Endothelial cell of umbilical vein (primary cell): ENCODE measurements at regions not wholly inside any gene's neighbourhood (a gene's known extent, or its start where the extent isn't known, plus 50 kb on each side); places are given as distances from the start of the nearest gene placed in this dataset.

Source experiments
- BruUV-seq: library from RNA; stranded (reverse); fragments of 400-500 nt; replicated peaks from 2 replicates; lab custom pipeline; 2021; lab: Mats Ljungman, UMichigan
- CTCF ChIA-PET: fragments of 300-600, 350-600 bp; sonication (Branson Sonifier 250); formaldehyde crosslinking; loops from one replicate; lab custom pipeline; 2021; ENCODE audit warnings: antibody characterized with exemption, inconsistent platforms; lab: Charles Lee
- POLR2A ChIA-PET: fragments of 300-600, 350-600 bp; sonication (Branson Sonifier 250); formaldehyde crosslinking; loops from one replicate; lab custom pipeline; 2021; ENCODE audit warnings: antibody characterized with exemption, inconsistent platforms; lab: Charles Lee
- DNase-seq: peaks from one replicate; pipeline ENCODE4 v3.0.0-alpha.2; 2011; ENCODE audit warnings: low read depth, low spot score
- FAIRE-seq: peaks from 2 replicates; lab custom pipeline; 2011; peaks lifted over from hg19 to GRCh38; lab: Jason Lieb, UNC
- H2AFZ ChIP-seq: 2 replicates; pipeline ENCODE4 v1.6.0; 2012; ENCODE audit warnings: low read depth, low read length, control low read depth, inconsistent platforms
- H3K27ac ChIP-seq: 2 replicates; pipeline ENCODE4 v1.5.1; 2011; ENCODE audit warnings: low read depth, mild to moderate bottlenecking, control low read depth, low read length, moderate library complexity; ENCODE audit not compliant: insufficient read depth
- H3K27me3 ChIP-seq, 2 experiments: 2 replicates each; pipeline versions ENCODE4 v1.6.0 to v1.6.1; 2011; ENCODE audit warnings: low read length in 2 of 2, mixed read lengths in 1 of 2; ENCODE audit not compliant: control insufficient read depth in 2 of 2, insufficient read depth in 2 of 2
- H3K36me3 ChIP-seq, 2 experiments: 2 replicates in 1 of 2; 3 replicates in 1 of 2; pipeline ENCODE4 v1.5.1; 2011; ENCODE audit warnings: low read length in 2 of 2, mild to moderate bottlenecking in 1 of 2, moderate library complexity in 1 of 2; ENCODE audit not compliant: control insufficient read depth in 2 of 2, insufficient read depth in 2 of 2; ENCODE audit errors: extremely low read depth in 1 of 2
- H3K4me1 ChIP-seq: 3 replicates; pipeline ENCODE4 v1.5.1; 2011; ENCODE audit warnings: mild to moderate bottlenecking, low read length; ENCODE audit not compliant: control insufficient read depth, insufficient read depth; ENCODE audit errors: extremely low read depth
- H3K4me2 ChIP-seq: 2 replicates; pipeline ENCODE4 v1.6.1; 2011; ENCODE audit warnings: low read length, control low read depth, mixed read lengths; ENCODE audit not compliant: insufficient read depth
- H3K4me3 ChIP-seq, 3 experiments: fragments of 200-600 bp in 1 of 3; sonication (generic), shearing (Covaris generic) in 1 of 3; replicated peaks in 1 of 3; 2 replicates each; pipeline ENCODE4 v1.5.1; 2011 to 2016; ENCODE audit warnings: control low read depth in 3 of 3, low read length in 3 of 3, mild to moderate bottlenecking in 2 of 3, inconsistent platforms in 1 of 3, low read depth in 1 of 3, moderate library complexity in 1 of 3; ENCODE audit not compliant: insufficient read depth in 1 of 3
- H3K79me2 ChIP-seq: 2 replicates; pipeline ENCODE4 v1.6.0; 2012; ENCODE audit warnings: low read length, inconsistent platforms; ENCODE audit not compliant: control insufficient read depth, insufficient read depth
- H3K9ac ChIP-seq: replicated peaks from 2 replicates; pipeline ENCODE3; 2011; ENCODE audit warnings: low read length, control low read depth; ENCODE audit not compliant: insufficient read depth; ENCODE audit errors: extremely low read depth
- H3K9me1 ChIP-seq: replicated peaks from 3 replicates; pipeline ENCODE4 v1.6.0; 2011; ENCODE audit warnings: mild to moderate bottlenecking, low read length; ENCODE audit not compliant: control insufficient read depth, insufficient read depth; ENCODE audit errors: extremely low read depth
- H3K9me3 ChIP-seq: replicated peaks from 2 replicates; pipeline ENCODE4 v1.5.1; 2012; ENCODE audit warnings: low read length, inconsistent platforms; ENCODE audit not compliant: control insufficient read depth, insufficient read depth
- H4K20me1 ChIP-seq: replicated peaks from 2 replicates; pipeline ENCODE3; 2011; ENCODE audit warnings: mild to moderate bottlenecking, low read length; ENCODE audit not compliant: control insufficient read depth, insufficient read depth; ENCODE audit errors: extremely low read depth
- CTCF ChIP-seq, 2 donors: IDR thresholded peaks; 1 replicate in 1 of 2; 2 replicates in 1 of 2; pipeline ENCODE4 v1.5.1; 2011; ENCODE audit warnings: low read length in 2 of 2, mild to moderate bottlenecking in 2 of 2, moderate library complexity in 2 of 2, control low read depth in 1 of 2, inconsistent platforms in 1 of 2, low read depth in 1 of 2; ENCODE audit not compliant: insufficient read depth in 1 of 2; ENCODE audit errors: extremely low read depth in 1 of 2
- EZH2 ChIP-seq: IDR thresholded peaks from 2 replicates; pipeline ENCODE4 v1.6.1; 2012; ENCODE audit warnings: borderline replicate concordance, low read depth, mild to moderate bottlenecking, moderate library complexity, low read length, inconsistent platforms; ENCODE audit not compliant: severe bottlenecking
- FOS ChIP-seq: IDR thresholded peaks from 2 replicates; pipeline ENCODE4 v1.6.1; 2011; ENCODE audit warnings: mild to moderate bottlenecking, low read length, moderate library complexity, borderline replicate concordance; ENCODE audit not compliant: insufficient read depth
- GATA2 ChIP-seq: IDR thresholded peaks from 2 replicates; pipeline ENCODE4 v1.7.0; 2011; ENCODE audit warnings: low read depth, mild to moderate bottlenecking, moderate library complexity, mixed read lengths, low read length; ENCODE audit not compliant: insufficient read length, insufficient read depth
- JUN ChIP-seq: IDR thresholded peaks from 2 replicates; pipeline ENCODE4 v1.6.1; 2011; ENCODE audit warnings: borderline replicate concordance, low read depth; ENCODE audit not compliant: insufficient read length, insufficient read depth
- MAX ChIP-seq: IDR thresholded peaks from 2 replicates; pipeline ENCODE4 v1.6.1; 2011; ENCODE audit not compliant: insufficient read depth, insufficient read length
- MYC ChIP-seq: IDR thresholded peaks from one replicate; pipeline ENCODE4 v1.6.1; 2011; ENCODE audit warnings: mild to moderate bottlenecking, low read depth, low read length
- POLR2A ChIP-seq: IDR thresholded peaks from 2 replicates; pipeline ENCODE4 v1.6.1; 2012; ENCODE audit warnings: low read depth, mild to moderate bottlenecking, control low read depth, low read length
- POLR2AphosphoS5 ChIP-seq: IDR thresholded peaks from 2 replicates; pipeline ENCODE4 v1.6.1; 2012; ENCODE audit warnings: low read depth, mild to moderate bottlenecking, control low read depth, low read length, moderate library complexity; ENCODE audit not compliant: insufficient read depth
- dilution Hi-C: fragments of 300-500 bp; cut with MboI; formaldehyde crosslinking; loops from one replicate; pipeline ENCODE4 v1.15.0; 2019; ENCODE audit warnings: low sequenced_read_pairs; ENCODE audit not compliant: extremely low pct_ligation_motif_present
- intact Hi-C: fragments of 100-400 bp; cut with micrococcal nuclease; formaldehyde crosslinking; loops from one replicate; pipeline ENCODE4 v1.10.0; 2022

GRCh38 chr7:85565276-85565675 is 378.4 kb upstream of the SEMA3D start:
- Histone ChIP-seq H3K4me2 (no peak overlapping the region), H3K9me1 (no peaks in the 10 kb centered on the region), H3K4me3 (no peak overlapping the region), H3K27ac (no peak overlapping the region), H3K4me1 (no peaks in the 10 kb centered on the region), H3K9ac (no peak overlapping the region), H3K9me3 (no peaks in the 10 kb centered on the region), H4K20me1 (no peaks in the 10 kb centered on the region), H3K36me3 (no peaks in the 10 kb centered on the region), H3K79me2 (no peaks in the 10 kb centered on the region), H3K27me3 (no peaks in the 10 kb centered on the region), H2AFZ (no peak overlapping the region)
- DNase-seq, result no peak
- POLR2A ChIA-PET, result no interaction called here
- dilution Hi-C loops, result no loop called here
- intact Hi-C loops, result no loop called here
- CTCF ChIA-PET, result no interaction called here
- no peak for FAIRE-seq
- no TSS peak for BruUV-seq
- TF ChIP-seq GATA2 (no peak), POLR2AphosphoS5 (no peak), MYC (no peak), CTCF (IDR thresholded peaks at IDR 0.05; ENCODE audit: extremely low read depth in 1 of 2, insufficient read depth in 1 of 2, low read depth in 1 of 2, low read length in 2 of 2) (no peak), JUN (no peak), EZH2 (no peak), MAX (no peak), FOS (no peak), POLR2A (no peak)
